Activated CD4-positive, alpha-beta memory T cell treated with anti-CD3 and anti-CD28 coated beads for 36 hours (primary cell): ENCODE measurements at regions not wholly inside any gene's neighbourhood (a gene's known extent, or its start where the extent isn't known, plus 50 kb on each side); places are given as distances from the start of the nearest gene placed in this dataset.

Source experiments
- CTCF ChIA-PET: fragments of 350-600 bp; sonication (Branson Sonifier 250); formaldehyde crosslinking; loops from one replicate; lab custom pipeline; 2021; ENCODE audit warnings: antibody characterized with exemption, inconsistent platforms; lab: Charles Lee
- POLR2A ChIA-PET: fragments of 350-600 bp; sonication (Branson Sonifier 250); formaldehyde crosslinking; loops from one replicate; lab custom pipeline; 2021; ENCODE audit warnings: antibody characterized with exemption; lab: Charles Lee
- DNase-seq: peaks from one replicate; pipeline ENCODE4 v3.0.0-alpha.2; 2020
- H3K27ac Mint-ChIP-seq: one replicate; pipeline ENCODE4 v1.8.0; 2021; ENCODE audit warnings: mixed read lengths
- H3K27me3 Mint-ChIP-seq: one replicate; pipeline ENCODE4 v1.8.0; 2021; ENCODE audit warnings: mixed read lengths
- H3K36me3 Mint-ChIP-seq: one replicate; pipeline ENCODE4 v1.8.0; 2021; ENCODE audit warnings: mixed read lengths
- H3K4me1 Mint-ChIP-seq: one replicate; pipeline ENCODE4 v1.8.0; 2021; ENCODE audit warnings: low read depth, mixed read lengths
- H3K4me3 Mint-ChIP-seq: one replicate; pipeline ENCODE4 v1.8.0; 2021; ENCODE audit warnings: mild to moderate bottlenecking, mixed read lengths
- H3K9me3 Mint-ChIP-seq: one replicate; pipeline ENCODE4 v1.8.0; 2021; ENCODE audit warnings: mixed read lengths
- intact Hi-C: fragments of 100-400 bp; cut with micrococcal nuclease; formaldehyde crosslinking; loops from one replicate; pipeline ENCODE4 v1.15.1; 2023

DNA sequence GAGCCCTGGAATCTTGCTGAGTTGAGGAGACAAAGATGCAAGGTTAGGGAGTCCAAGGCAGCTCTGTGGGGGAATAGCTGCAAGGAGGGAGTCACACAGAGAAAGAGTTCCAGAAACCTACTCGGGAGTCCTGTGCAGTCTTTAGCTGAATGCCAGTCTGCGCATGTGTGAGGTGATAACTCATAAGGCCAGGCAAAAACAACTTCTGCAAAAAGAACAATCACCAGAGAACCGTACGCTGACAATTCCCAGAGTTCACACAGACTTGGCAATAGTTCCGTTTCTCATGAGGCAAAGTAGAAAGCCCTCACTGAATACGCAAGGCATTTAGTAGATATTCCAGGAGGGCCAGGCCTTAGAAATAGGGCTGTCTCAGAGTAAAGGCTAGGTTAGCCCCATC is 135.2 kb upstream of the TAB2 start:
- POLR2A ChIA-PET = no interaction called here
- Mint-ChIP-seq H3K36me3 (peaks cover 6% of the 10 kb centered on the region), H3K27ac (no peak overlapping the region), H3K4me1 (peaks cover 10% of the 10 kb centered on the region), H3K9me3 (peaks cover 14% of the 10 kb centered on the region), H3K4me3 (no peak overlapping the region), H3K27me3 (no peaks in the 10 kb centered on the region)
- no peak for DNase-seq
- CTCF ChIA-PET = interaction anchor here (2.2 kb wide), 1 partner anchor 8 kb away, joined by 13 read pairs; no protein-coding TSS in a partner anchor
- intact Hi-C loops = no loop called here

DNA sequence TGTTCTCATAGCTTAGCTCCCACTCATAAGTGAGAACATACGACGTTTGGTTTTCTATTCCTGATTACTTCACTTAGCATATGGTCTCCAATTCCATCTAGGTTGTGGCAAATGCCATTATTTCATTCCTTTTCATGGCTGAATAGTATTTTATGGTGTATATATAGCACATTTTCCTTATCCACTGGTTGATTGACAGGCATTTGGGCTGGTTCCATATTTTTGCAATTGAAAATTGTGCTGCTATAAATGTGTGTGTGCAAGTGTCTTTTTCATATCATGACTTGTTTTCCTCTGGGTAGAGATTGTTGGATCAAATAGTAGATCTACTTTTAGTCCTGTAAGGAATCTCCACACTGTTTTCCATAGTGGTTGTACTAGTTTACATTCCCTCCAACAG is 133.0 kb upstream of the TAB2 start:
- POLR2A ChIA-PET = no interaction called here
- Mint-ChIP-seq H3K4me1 (peaks cover 22% of the 10 kb centered on the region), H3K27ac (no peak overlapping the region), H3K27me3 (no peaks in the 10 kb centered on the region), H3K9me3 (peaks cover 25% of the 10 kb centered on the region), H3K4me3 (no peak overlapping the region), H3K36me3 (peaks cover 14% of the 10 kb centered on the region)
- CTCF ChIA-PET = interaction anchor here (1.6 kb wide), 1 partner anchor 247 kb away, joined by 3 read pairs; no protein-coding TSS in a partner anchor
- intact Hi-C loops = no loop called here
- DNase-seq = no peak

DNA sequence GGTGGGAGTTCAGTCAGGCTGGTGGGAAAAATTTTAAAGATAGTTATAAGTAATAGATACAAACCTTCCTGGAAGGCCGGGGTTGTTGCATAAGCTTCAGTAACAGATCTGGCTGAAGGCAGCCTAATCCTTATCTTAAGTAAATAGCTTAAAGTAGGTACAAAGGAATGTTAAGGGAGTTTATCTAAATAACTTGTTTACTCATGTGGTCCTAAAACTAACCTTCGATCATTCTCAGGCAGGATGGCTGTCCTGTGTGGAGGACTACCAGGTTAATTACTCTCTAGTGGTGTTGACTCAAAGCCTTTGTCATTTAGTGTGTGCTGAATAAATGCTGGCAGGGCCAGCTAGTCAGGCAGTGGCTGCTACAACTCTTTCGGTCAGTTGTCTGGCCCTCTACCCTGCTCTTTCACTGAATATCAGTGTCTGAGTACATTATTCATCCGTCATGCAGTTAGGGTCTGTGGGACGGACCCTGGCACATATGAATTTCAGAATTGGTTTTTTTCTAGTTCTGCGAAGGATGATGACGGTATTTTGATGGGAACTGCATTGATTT is 131.6 kb upstream of the TAB2 start:
- Mint-ChIP-seq H3K36me3 (peaks cover 11% of the 10 kb centered on the region), H3K4me1 (peaks cover 33% of the 10 kb centered on the region), H3K27ac (no peak overlapping the region), H3K9me3 (peaks cover 25% of the 10 kb centered on the region), H3K27me3 (no peaks in the 10 kb centered on the region), H3K4me3 (no peak overlapping the region)
- ChIA-PET POLR2A (no interaction called here), CTCF (no interaction called here)
- no peak for DNase-seq
- intact Hi-C loops = no loop called here

DNA sequence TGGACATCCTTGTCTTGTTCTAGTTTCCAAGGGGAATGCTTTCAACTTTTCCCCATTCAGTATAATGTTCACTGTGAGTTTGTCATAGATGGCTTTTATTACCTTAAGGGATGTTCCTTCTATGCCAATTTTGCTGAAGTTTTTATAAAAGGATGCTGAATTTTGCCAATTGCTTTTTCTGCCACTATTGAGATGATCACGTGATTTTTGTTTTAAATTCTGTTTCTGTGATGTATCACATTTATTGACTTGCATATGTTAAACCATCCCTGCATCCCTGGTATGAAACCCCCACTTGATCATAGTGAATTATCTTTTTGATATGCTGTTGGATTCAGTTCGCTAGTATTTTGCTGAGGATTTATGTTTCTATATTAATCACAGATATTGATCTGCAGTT is 130.6 kb upstream of the TAB2 start:
- Mint-ChIP-seq H3K4me3 (no peak overlapping the region), H3K36me3 (peaks cover 11% of the 10 kb centered on the region), H3K27me3 (no peaks in the 10 kb centered on the region), H3K9me3 (peaks cover 25% of the 10 kb centered on the region), H3K27ac (no peak overlapping the region), H3K4me1 (peaks cover 33% of the 10 kb centered on the region)
- no peak for DNase-seq
- ChIA-PET POLR2A (no interaction called here), CTCF (no interaction called here)
- intact Hi-C loops = no loop called here

DNA sequence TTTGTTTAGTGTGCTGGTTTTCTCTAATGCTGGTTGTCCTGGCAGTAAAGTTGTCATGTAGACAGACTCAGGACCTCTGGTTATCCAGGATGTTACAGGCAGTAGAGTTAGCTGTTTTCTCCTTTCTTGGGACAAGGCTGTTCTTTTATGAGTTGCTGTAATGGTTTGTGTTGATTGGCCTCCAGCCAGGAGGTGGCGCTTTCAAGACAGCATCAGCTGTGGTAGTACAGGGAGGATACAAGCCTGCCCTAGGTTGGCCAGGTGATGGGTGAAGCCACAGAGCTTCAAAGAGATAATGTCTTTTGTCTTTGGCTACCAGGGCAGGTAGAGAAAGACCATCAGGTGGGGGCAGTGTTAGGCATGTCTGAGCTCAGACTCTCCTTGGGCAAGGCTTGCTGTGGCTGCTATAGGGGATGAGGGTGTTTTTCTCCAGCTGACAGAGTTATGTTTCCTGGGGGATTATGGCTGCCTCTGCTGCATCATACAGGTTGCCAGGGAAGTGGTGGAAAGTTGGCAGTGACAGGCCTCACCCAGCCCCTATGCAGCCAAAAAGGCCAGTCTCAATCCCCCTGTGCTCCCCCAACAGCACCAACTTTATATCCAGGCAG is 127.2 kb upstream of the TAB2 start:
- POLR2A ChIA-PET = interaction anchor here (0.6 to 1.1 kb wide), 2 partner anchors 134 to 233 kb away, joined by 3 to 6 read pairs; no protein-coding TSS in a partner anchor
- no peaks in the 10 kb centered on the region for H3K27me3 Mint-ChIP-seq
- peak; percentile 84 for DNase-seq
- no peak overlapping the region for H3K4me3 Mint-ChIP-seq
- CTCF ChIA-PET = interaction anchor here (0.6 to 2.5 kb wide), 30 partner anchors 9 to 326 kb away, joined by 3 to 21 read pairs (median 4); no protein-coding TSS in a partner anchor
- H3K36me3 Mint-ChIP-seq = peaks cover 9% of the 10 kb centered on the region
- peaks cover 14% of the 10 kb centered on the region for H3K9me3 Mint-ChIP-seq
- intact Hi-C loops = loop anchor here (1.0 to 2.0 kb wide), 3 partner anchors 20 to 242 kb away; no protein-coding TSS in a partner anchor
- peaks cover 41% of the 10 kb centered on the region for H3K4me1 Mint-ChIP-seq
- H3K27ac Mint-ChIP-seq = peak overlapping the region; percentile 16

DNA sequence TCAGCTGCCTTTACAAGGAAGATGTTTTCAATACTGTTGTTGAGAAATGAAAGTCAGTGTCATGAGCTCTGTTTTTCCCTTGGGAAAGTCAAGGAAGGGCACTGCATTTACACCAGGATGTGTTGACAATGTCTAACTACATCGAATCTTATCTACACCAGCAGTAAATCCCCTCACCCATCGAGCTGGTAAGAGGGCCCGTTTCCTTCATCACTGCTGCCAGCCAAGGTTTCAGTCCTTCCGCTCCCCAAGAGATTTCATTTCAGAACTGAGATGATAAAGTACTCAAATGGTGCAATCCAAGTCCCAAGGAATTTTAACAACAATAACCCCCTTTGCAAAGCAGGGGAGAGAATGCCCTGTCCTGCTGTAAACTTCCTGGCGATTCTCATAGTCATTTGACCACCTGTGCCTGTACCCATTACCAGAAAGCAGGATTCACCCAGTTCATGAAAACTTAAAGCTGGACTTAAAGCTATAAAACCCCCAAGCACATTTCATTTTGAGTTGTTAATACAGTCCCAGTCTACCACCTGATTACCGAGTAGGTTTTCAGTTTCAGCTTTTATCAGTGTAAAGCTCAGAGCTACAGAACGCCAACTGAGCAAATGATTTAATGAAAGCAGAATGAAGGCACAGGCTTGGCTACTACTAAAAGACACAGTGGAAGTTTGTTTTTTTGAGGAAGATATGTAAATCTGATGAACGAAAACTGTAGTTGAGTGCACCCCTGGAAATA is 122.5 kb upstream of the TAB2 start:
- peaks cover 19% of the 10 kb centered on the region for H3K36me3 Mint-ChIP-seq
- peak overlapping the region; percentile 23 for H3K4me3 Mint-ChIP-seq
- ChIA-PET POLR2A (interaction anchor here (0.9 kb wide), 1 partner anchor 122 kb away, joined by 3 read pairs; the partner anchor contains the start of gene TAB2), CTCF (interaction anchor here (0.7 to 2.8 kb wide), 3 partner anchors 123 to 368 kb away, joined by 3 to 12 read pairs (median 3); no protein-coding TSS in a partner anchor)
- peaks cover 29% of the 10 kb centered on the region for H3K9me3 Mint-ChIP-seq
- no peaks in the 10 kb centered on the region for H3K27me3 Mint-ChIP-seq
- no peak for DNase-seq
- peak overlapping the region; percentile 68 for H3K27ac Mint-ChIP-seq
- intact Hi-C loops = no loop called here
- peaks cover 27% of the 10 kb centered on the region for H3K4me1 Mint-ChIP-seq

DNA sequence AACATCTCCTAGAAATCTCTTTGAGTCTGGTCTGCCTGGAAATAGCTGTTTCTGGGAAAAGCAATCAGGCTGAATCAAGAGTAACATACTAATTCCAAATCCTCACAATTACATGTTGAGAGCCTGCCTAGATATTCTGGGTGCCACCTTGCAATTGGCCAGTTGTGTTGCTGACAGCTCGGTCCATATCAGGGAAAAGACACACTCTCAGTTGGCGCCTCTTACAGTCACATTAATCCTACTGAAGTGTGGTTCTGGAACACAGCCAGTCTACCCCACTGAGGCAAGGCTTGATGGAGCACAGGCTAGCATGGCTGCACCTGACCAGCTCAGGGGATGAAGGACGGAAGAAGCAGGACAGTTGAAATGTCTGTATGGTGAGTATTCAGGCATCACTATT is 121.4 kb upstream of the TAB2 start:
- peaks cover 39% of the 10 kb centered on the region for H3K9me3 Mint-ChIP-seq
- H3K27me3 Mint-ChIP-seq = no peaks in the 10 kb centered on the region
- H3K36me3 Mint-ChIP-seq = peaks cover 25% of the 10 kb centered on the region
- ChIA-PET POLR2A (interaction anchor here (0.6 kb wide), 1 partner anchor 157 kb away, joined by 3 read pairs; no protein-coding TSS in a partner anchor), CTCF (interaction anchor here (1.1 to 2.8 kb wide), 2 partner anchors 122 to 236 kb away, joined by 3 to 12 read pairs; no protein-coding TSS in a partner anchor)
- H3K27ac Mint-ChIP-seq = no peak overlapping the region
- H3K4me3 Mint-ChIP-seq = no peak overlapping the region
- peaks cover 21% of the 10 kb centered on the region for H3K4me1 Mint-ChIP-seq
- DNase-seq = no peak
- intact Hi-C loops = no loop called here

DNA sequence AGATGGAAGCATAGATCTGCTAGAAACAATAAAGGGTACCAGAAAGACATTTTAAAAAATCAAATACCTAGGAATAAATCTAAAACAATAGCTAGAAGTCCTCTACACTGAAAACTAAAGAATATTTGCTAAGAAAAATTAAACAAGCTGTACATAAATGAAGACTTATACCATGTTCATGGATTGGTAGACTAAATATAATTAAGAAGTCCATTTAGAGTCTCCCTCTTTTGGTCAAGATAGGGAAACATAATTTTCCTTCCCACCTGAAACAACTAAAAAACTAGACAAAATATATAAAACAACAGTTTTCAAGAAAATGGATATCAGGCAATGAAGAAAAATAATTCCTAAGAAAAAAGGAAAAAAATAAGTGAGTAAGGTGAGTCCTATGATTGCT is 120.0 kb upstream of the TAB2 start:
- intact Hi-C loops = no loop called here
- POLR2A ChIA-PET = no interaction called here
- Mint-ChIP-seq H3K9me3 (peaks cover 41% of the 10 kb centered on the region), H3K4me1 (peaks cover 21% of the 10 kb centered on the region), H3K27me3 (no peaks in the 10 kb centered on the region), H3K27ac (no peak overlapping the region), H3K4me3 (no peak overlapping the region), H3K36me3 (peaks cover 31% of the 10 kb centered on the region)
- CTCF ChIA-PET = interaction anchor here (1.0 to 4.3 kb wide), 2 partner anchors 8 to 162 kb away, joined by 3 to 17 read pairs; no protein-coding TSS in a partner anchor
- no peak for DNase-seq

DNA sequence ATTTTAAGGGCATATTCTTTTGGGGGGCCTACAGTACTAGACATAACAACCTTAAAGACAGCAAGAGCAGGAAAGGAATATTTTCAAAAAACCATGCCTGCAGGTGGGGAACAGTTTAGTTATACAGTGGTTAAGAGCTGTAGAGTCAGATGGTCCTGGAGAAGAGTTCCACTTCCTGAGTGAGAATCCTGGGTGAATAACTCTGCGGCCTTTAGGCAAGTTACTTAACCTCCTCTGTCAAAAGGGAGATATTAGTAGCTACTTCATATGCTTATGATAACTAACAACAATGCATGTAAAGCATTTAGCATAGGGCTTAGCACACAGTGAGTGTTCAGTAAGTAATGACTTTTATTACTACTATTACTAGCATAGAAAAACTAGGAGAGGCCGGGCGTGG is 119.2 kb upstream of the TAB2 start:
- no peak overlapping the region for H3K27ac Mint-ChIP-seq
- no peak for DNase-seq
- intact Hi-C loops = no loop called here
- peaks cover 31% of the 10 kb centered on the region for H3K36me3 Mint-ChIP-seq
- H3K4me1 Mint-ChIP-seq = peaks cover 21% of the 10 kb centered on the region
- CTCF ChIA-PET = interaction anchor here (4.3 kb wide), 1 partner anchor 9 kb away, joined by 17 read pairs; no protein-coding TSS in a partner anchor
- H3K27me3 Mint-ChIP-seq = no peaks in the 10 kb centered on the region
- POLR2A ChIA-PET = no interaction called here
- no peak overlapping the region for H3K4me3 Mint-ChIP-seq
- peaks cover 41% of the 10 kb centered on the region for H3K9me3 Mint-ChIP-seq

DNA sequence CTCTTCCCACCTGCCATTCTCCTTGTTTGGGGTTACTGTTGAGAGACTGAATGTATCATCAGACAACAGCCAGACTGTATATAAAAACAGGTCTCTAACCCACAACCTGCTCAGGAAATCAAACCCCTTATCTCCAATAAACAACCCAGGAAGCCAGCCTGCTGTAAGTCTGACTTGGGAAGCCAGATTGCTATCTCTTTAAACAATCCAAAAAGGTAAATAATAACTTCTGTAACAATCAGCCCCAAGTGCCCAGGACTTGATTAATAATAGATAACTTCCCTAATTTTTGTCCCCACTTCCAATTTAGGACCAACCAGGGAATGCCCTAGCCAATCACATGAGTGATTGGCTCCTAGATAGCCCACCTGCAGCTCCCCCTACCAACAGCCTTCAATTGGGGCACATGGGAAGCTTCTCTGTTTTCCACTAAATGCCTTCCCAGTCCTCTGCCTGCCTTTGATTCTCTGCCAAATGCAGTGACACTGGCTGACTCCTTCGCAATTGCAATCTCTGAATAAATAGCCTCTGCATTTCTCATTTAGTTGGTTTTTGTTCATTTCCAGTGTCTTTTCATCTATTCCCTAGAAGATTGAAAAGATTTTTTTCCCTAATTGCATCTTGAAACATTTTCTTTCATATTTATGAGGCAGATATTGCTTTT is 117.1 kb upstream of the TAB2 start:
- peaks cover 41% of the 10 kb centered on the region for H3K9me3 Mint-ChIP-seq
- no peak overlapping the region for H3K4me3 Mint-ChIP-seq
- CTCF ChIA-PET = interaction anchor here (4.3 kb wide), 1 partner anchor 11 kb away, joined by 17 read pairs; no protein-coding TSS in a partner anchor
- H3K27ac Mint-ChIP-seq = no peak overlapping the region
- peaks cover 31% of the 10 kb centered on the region for H3K36me3 Mint-ChIP-seq
- POLR2A ChIA-PET = no interaction called here
- no peak for DNase-seq
- peaks cover 9% of the 10 kb centered on the region for H3K4me1 Mint-ChIP-seq
- H3K27me3 Mint-ChIP-seq = no peaks in the 10 kb centered on the region
- intact Hi-C loops = no loop called here

DNA sequence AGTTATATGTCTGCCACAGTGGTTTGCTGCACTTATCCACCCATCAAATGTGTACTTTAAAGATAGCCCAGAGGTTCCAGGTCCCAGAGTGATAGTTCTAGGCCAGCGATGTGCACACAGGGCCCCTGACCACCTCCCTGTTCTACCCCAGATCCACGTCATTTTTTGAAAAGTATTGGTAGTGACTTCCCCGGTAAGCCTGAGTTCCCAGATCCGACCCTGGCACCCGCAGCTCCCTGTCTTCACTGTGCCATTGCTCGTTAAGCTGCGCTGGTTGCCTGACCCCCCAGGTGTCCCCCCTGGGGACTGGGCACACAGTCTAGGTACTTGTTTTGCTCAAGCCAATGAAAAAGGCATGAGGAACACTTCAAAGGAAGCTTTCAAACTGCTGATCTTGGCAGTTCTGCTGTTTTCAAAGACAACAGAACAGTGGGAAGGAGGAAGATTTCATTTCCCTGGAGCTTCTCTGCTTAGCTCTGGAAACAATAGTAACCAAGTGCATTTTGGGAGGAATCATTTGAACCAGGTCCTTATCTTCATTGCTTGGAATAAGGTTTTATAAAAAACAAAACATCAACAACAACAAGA is 116.3 kb upstream of the TAB2 start:
- Mint-ChIP-seq H3K36me3 (peaks cover 31% of the 10 kb centered on the region), H3K9me3 (peaks cover 41% of the 10 kb centered on the region)
- POLR2A ChIA-PET = no interaction called here

More for the DNA sequence above, 116.3 kb upstream of the TAB2 start:
- no peak for DNase-seq
- H3K27me3 Mint-ChIP-seq = no peaks in the 10 kb centered on the region
- H3K4me1 Mint-ChIP-seq = peaks cover 7% of the 10 kb centered on the region
- H3K4me3 Mint-ChIP-seq = no peak overlapping the region
- intact Hi-C loops = no loop called here
- CTCF ChIA-PET = interaction anchor here (0.6 to 4.3 kb wide), 2 partner anchors 11 to 1196 kb away, joined by 3 to 17 read pairs; no protein-coding TSS in a partner anchor
- no peak overlapping the region for H3K27ac Mint-ChIP-seq
